Activated CD4-positive, alpha-beta T cell treated with anti-CD3 and anti-CD28 coated beads, Interleukin-2, amount 10 ng/mL, durations not matched to agents 7 days and 5 days (primary cell): ENCODE measurements at regions not wholly inside any gene's neighbourhood (a gene's known extent, or its start where the extent isn't known, plus 50 kb on each side); places are given as distances from the start of the nearest gene placed in this dataset.
A peak's percentile ranks its signal among the peaks of the same experiment; 100 is the strongest.
"Not testable (repeated sequence)": the region's sequence is repeated elsewhere in the genome, so short reads cannot be mapped to it uniquely, and the experiment has no call there.

Source experiments
- CTCF ChIA-PET: fragments of 350-600 bp; sonication (Branson Sonifier 250); formaldehyde crosslinking; loops from one replicate; lab custom pipeline; 2021; ENCODE audit warnings: antibody characterized with exemption; lab: Charles Lee
- POLR2A ChIA-PET: fragments of 350-600 bp; sonication (Branson Sonifier 250); formaldehyde crosslinking; loops from one replicate; lab custom pipeline; 2021; ENCODE audit warnings: antibody characterized with exemption; lab: Charles Lee
- DNase-seq: peaks from one replicate; pipeline ENCODE4 v3.0.0-alpha.2; 2020
- H3K27ac Mint-ChIP-seq: one replicate; pipeline ENCODE4 v1.8.0; 2021; ENCODE audit warnings: mild to moderate bottlenecking, moderate library complexity, mixed read lengths
- H3K27me3 Mint-ChIP-seq: one replicate; pipeline ENCODE4 v1.8.0; 2021; ENCODE audit warnings: mixed read lengths
- H3K36me3 Mint-ChIP-seq: one replicate; pipeline ENCODE4 v1.8.0; 2021; ENCODE audit warnings: low read depth, mixed read lengths
- H3K4me1 Mint-ChIP-seq: one replicate; pipeline ENCODE4 v1.8.0; 2021; ENCODE audit warnings: mixed read lengths
- H3K4me3 Mint-ChIP-seq: one replicate; pipeline ENCODE4 v1.8.0; 2021; ENCODE audit warnings: mild to moderate bottlenecking, moderate library complexity, mixed read lengths
- H3K9me3 Mint-ChIP-seq: one replicate; pipeline ENCODE4 v1.8.0; 2021; ENCODE audit warnings: mixed read lengths

DNA sequence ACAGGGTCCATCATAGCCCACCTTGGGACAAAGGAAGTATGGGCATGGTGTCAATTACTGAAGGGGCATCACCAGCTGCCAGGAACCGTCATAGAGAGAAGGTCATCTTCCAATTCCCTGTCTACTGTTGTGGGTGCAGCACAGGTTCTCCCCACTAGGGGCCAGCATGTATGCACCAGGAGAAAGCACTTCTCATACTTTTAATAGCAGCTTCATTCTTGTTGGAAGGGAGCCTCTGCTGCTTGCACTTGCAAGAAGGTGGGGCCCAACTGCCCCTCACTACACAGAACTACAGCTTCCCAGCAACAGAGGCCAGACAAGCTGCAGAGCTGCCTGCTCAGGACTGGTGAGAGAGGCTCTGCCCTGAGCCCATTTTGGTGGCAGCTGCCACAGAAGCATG, 182.2 kb downstream of the SPIN4 start:
- H3K4me3 Mint-ChIP-seq, H3K9me3 Mint-ChIP-seq, POLR2A ChIA-PET, H3K27me3 Mint-ChIP-seq, CTCF ChIA-PET, DNase-seq, H3K27ac Mint-ChIP-seq, H3K36me3 Mint-ChIP-seq, H3K4me1 Mint-ChIP-seq: not testable (repeated sequence)

DNA sequence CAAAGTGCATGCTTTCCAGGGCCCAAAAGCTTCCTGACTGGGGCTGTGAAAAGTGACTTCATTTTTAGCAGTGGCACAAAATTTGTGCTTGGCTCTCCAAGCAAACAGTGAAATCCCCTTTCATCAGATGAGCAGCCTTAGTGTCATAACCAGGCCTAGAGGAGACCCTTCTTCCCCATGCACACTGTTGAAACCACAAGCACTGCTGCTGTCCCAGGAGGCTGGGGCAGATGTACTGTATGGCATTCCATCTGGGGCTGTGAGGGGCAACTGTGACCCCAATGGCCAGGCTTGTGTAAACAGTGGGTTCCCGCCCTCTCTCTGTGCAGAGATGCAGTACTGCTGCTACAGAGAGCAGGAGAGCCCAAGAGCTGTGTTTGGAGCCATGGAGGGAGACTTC, 184.1 kb downstream of the SPIN4 start:
- POLR2A ChIA-PET, CTCF ChIA-PET, H3K4me1 Mint-ChIP-seq, H3K9me3 Mint-ChIP-seq, H3K27me3 Mint-ChIP-seq, DNase-seq, H3K4me3 Mint-ChIP-seq, H3K27ac Mint-ChIP-seq, H3K36me3 Mint-ChIP-seq: not testable (repeated sequence)

DNA sequence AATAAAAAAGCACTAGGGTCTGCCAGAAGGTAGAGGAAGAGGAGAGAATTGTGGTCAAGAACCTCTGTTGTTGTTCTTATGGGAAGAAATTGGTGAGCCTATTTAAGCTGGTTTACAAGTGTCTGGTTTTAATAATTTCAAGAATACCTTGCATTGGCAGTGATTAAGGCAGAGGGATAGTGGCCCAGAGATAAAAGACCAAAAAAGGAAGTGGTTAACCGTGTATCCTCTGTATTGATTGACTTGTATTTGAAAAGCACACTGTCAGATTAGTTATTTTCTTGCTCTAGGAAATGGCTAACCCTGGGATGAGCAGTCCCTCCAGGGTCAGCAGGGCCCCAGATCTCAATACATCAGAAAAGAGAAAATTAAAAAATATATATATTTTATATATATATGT, 190.1 kb downstream of the SPIN4 start:
- H3K9me3 Mint-ChIP-seq, CTCF ChIA-PET, POLR2A ChIA-PET, H3K4me3 Mint-ChIP-seq, H3K36me3 Mint-ChIP-seq, H3K27ac Mint-ChIP-seq, DNase-seq, H3K4me1 Mint-ChIP-seq, H3K27me3 Mint-ChIP-seq: not testable (repeated sequence)

DNA sequence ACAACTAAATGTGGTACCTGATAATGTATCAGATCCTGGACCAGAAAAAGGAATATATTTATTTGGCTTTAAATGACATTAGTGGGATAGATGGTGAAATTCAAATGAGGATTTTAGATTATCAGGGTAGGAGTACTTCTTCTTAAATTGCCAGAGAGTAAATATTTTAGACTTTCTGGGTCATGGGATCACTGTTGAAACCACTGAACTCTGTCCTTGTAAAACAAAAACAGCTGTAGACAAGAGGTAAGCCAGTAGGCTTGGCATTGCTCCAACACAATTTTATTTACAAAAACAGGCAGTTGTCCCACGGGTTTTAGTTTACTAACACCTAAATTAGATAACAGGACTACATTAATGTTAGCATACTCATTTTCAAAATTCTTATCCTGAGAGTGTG, 190.8 kb downstream of the SPIN4 start:
- H3K36me3 Mint-ChIP-seq, POLR2A ChIA-PET, DNase-seq, H3K9me3 Mint-ChIP-seq, CTCF ChIA-PET, H3K4me3 Mint-ChIP-seq, H3K4me1 Mint-ChIP-seq, H3K27ac Mint-ChIP-seq, H3K27me3 Mint-ChIP-seq: not testable (repeated sequence)

DNA sequence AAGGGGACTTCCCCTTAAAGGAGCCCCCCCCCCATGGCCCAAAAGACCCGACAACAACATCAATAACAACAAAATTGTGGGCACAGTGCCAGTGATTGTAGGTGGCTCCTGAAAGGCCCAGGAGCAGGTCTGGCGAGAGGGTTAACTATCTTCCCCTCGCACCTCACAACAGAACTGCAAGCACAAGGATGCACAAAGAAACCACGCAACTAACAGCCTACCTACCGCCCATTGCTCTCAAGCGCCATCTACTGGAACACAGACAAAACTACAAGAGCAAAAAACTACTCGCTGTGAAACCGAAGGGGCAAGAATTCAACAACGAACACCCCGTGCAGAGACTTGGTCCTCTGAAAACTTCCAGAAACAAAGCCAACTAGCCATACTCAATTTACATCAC, 205.6 kb downstream of the SPIN4 start:
- POLR2A ChIA-PET: not testable (repeated sequence)

DNA sequence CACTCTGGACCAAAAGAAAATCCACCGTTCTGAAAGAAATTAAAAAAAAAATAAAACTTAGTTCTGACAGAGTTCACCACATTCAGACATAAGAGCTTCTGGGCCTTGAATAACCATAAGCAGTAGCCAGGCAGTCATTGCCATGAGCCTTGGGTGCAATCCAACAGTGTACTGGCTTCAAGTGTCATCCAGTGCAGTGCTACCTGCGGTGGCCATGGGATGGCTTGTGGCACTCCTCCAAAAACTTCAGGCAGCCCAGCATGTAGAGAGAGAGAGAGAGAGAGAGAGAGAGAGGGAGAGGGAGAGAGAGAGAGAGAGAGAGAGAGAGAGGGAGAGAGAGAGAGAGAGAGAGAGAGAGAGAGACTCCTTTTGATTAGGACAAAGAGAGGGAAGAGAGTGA, 208.5 kb downstream of the SPIN4 start:
- CTCF ChIA-PET, H3K9me3 Mint-ChIP-seq, H3K4me3 Mint-ChIP-seq, DNase-seq, H3K36me3 Mint-ChIP-seq, H3K4me1 Mint-ChIP-seq, H3K27ac Mint-ChIP-seq, H3K27me3 Mint-ChIP-seq, POLR2A ChIA-PET: not testable (repeated sequence)

More for the DNA sequence above, 205.6 kb downstream of the SPIN4 start:
- H3K4me1 Mint-ChIP-seq, H3K36me3 Mint-ChIP-seq, H3K9me3 Mint-ChIP-seq, H3K27ac Mint-ChIP-seq, H3K27me3 Mint-ChIP-seq, H3K4me3 Mint-ChIP-seq, DNase-seq, CTCF ChIA-PET: not testable (repeated sequence)

DNA sequence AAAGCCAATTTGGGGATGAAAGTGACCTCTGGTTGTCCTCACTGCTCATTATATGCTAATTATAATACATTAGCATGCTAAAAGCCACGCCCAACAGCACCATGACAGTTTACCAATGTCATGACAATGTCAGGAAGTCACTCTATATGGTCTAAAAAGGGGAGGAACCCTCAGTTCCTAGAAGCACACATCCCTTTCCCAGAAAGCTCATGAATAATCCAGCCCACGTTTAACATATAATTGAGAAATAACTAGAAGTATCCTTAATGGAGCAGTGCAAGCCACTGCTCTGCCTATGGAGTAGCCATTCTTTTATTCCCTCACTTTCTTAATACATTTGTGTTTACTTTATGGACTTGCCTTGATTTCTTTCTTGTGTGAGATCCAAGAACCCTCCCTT, 215.3 kb downstream of the SPIN4 start:
- DNase-seq, H3K36me3 Mint-ChIP-seq, H3K4me1 Mint-ChIP-seq, H3K27me3 Mint-ChIP-seq, POLR2A ChIA-PET, H3K9me3 Mint-ChIP-seq, H3K4me3 Mint-ChIP-seq, CTCF ChIA-PET, H3K27ac Mint-ChIP-seq: not testable (repeated sequence)

DNA sequence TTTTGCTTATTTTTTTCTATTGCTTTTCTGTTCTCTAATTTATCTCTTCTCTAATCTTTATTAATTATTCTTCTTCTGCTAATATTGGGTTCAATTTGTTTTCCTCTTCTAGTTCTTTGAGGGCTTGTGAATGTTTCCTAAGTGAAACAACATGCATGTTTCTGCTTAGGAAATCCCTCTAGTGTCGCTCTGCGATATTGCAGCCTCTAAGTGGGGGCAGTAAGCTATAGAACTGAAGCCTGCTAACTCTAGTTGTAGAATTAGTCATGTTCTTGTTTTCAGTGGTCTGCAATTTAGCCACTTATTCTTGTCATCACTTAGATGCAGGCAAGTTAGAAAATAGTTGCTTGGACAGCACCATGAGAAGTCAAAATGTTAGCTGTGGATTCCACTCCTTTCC, 222.6 kb downstream of the SPIN4 start:
- ChIA-PET CTCF (interaction anchor here (0.7 kb wide), 1 partner anchor 1025 kb away, joined by 3 read pairs; no protein-coding TSS in a partner anchor), POLR2A (no interaction called here)
- H3K4me1 Mint-ChIP-seq: no peaks in the 10 kb centered on the region
- peak; percentile 5 for DNase-seq
- H3K27ac Mint-ChIP-seq: no peak overlapping the region
- no peaks in the 10 kb centered on the region for H3K27me3 Mint-ChIP-seq
- no peaks in the 10 kb centered on the region for H3K9me3 Mint-ChIP-seq
- H3K4me3 Mint-ChIP-seq: no peak overlapping the region
- H3K36me3 Mint-ChIP-seq: no peaks in the 10 kb centered on the region

DNA sequence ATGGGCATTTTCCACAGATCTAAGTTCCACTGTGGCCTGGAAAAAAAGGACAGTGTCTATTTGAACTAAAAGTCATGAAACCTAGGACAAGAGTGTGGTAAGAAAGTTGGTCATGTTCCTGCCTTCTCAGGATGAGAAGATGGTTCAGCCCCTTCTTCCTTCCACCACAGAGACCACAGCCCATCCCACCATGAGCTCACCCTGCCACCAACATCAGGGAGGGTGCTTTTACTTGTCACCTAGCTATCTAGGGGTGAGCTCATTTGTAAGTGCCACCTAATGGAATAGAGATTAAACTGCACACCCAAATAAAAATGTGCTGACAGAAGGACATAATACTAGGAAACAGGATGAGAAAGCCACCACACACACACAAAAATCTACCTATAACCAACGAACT, 235.9 kb downstream of the SPIN4 start:
- no peaks in the 10 kb centered on the region for H3K27me3 Mint-ChIP-seq
- no peak overlapping the region for H3K4me3 Mint-ChIP-seq
- CTCF ChIA-PET: no interaction called here
- no peak for DNase-seq
- no peak overlapping the region for H3K27ac Mint-ChIP-seq
- POLR2A ChIA-PET: no interaction called here
- no peaks in the 10 kb centered on the region for H3K9me3 Mint-ChIP-seq
- H3K36me3 Mint-ChIP-seq: no peaks in the 10 kb centered on the region
- no peaks in the 10 kb centered on the region for H3K4me1 Mint-ChIP-seq

DNA sequence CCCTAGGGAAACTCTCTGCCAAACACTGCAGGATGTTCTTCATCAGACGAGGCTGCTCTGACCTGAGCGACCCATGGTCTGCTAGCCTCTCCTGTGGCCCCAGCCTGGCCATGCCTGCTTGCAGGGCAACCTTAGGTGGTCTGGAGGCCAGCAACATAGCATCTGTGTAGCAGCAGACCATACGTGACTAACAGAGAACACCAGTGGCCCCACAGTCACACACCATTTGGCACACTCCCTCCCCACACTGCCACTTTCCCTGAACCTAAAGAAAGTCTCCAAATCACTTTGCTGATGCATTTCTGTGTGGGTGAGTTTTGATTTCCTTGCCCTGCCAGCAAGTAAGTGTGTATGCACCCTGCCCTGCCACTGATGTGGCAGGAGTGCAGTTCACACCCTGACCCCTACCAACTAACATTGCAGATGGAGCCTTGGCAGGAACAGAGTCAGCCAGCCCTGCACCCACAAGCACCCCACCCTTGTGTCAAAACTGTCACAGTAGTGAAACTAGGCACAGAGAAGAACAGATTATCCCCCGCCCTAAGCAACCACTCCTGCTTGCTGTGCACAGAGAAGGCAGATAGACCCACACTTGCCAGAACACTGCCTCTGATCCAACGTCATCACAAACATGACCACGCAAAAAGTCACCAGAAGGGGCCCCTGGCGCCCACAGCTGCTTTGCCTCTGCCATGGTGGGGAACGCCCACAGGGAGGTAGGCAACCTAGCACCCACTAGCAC, 249.1 kb downstream of the SPIN4 start:
- Mint-ChIP-seq H3K36me3 (no peaks in the 10 kb centered on the region), H3K4me1 (no peaks in the 10 kb centered on the region), H3K9me3 (peaks cover 3% of the 10 kb centered on the region), H3K27me3 (no peaks in the 10 kb centered on the region), H3K27ac (no peak overlapping the region), H3K4me3 (no peak overlapping the region)
- ChIA-PET POLR2A (no interaction called here), CTCF (no interaction called here)
- DNase-seq: no peak

DNA sequence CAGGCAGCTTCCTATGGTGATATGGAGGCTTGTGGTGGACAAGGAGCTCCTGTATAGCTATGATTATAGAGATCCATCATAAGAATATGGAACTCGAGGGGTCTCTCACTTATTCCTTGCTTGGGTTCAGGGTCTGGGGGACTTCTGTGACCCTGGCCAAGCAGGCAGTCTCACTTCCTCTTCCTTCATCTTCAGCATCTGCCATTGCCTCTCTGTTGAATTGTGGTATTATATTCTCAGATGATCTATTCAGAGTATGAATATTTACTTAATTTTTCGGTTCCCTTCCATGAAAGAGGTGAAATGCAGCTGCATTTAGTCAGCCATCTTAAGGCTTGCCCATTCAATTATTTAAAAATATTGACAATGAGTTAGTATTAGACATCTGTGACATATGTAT, 292.9 kb downstream of the SPIN4 start:
- H3K4me1 Mint-ChIP-seq: no peaks in the 10 kb centered on the region
- H3K36me3 Mint-ChIP-seq: no peaks in the 10 kb centered on the region
- no peaks in the 10 kb centered on the region for H3K27me3 Mint-ChIP-seq
- no peak overlapping the region for H3K4me3 Mint-ChIP-seq
- POLR2A ChIA-PET: no interaction called here
- no peak for DNase-seq
- CTCF ChIA-PET: no interaction called here
- no peak overlapping the region for H3K27ac Mint-ChIP-seq
- no peaks in the 10 kb centered on the region for H3K9me3 Mint-ChIP-seq

DNA sequence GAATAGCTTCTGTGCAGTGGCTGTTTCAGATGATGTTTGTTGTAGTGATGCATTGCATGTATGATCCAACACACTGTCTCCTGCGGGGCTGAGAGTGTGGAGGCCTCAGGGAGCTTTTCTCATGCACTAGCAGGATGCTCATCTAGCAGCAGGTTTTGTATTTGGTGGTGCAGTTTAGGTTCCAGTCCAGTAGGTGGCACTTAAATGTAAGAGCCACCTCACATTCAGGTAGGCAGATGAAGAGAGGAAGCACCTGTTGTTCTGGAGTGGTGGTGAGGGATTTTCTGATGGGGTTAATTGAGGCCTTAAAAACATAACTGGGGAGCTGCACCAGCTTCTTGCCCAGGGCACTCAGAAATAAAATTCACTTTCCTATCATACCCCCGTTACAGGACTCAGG, 300.9 kb downstream of the SPIN4 start:
- H3K4me3 Mint-ChIP-seq: no peak overlapping the region
- no peaks in the 10 kb centered on the region for H3K27me3 Mint-ChIP-seq
- POLR2A ChIA-PET: no interaction called here
- no peaks in the 10 kb centered on the region for H3K36me3 Mint-ChIP-seq
- no peak overlapping the region for H3K27ac Mint-ChIP-seq
- CTCF ChIA-PET: no interaction called here
- no peak for DNase-seq
- no peaks in the 10 kb centered on the region for H3K9me3 Mint-ChIP-seq
- no peaks in the 10 kb centered on the region for H3K4me1 Mint-ChIP-seq

DNA sequence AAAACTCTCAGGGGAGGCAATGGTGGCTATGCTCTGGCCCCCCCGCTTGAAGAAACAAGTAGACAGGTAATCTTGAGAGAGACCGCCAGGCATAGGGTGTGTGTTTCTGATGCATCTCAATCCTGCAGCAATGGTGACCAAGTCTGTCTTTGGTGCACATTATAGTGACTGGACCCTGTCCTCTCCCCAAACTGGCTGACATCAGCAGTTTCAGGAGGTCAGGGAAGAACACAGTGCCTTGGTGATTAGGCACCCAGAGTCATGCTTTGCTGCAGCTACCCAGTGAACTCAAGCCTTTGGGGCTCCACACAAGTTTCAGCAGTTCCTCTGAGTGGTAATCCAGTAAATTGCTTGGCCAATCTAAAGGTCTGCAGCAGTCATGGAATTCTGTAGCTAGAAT, 318.3 kb downstream of the SPIN4 start:
- H3K4me1 Mint-ChIP-seq: no peaks in the 10 kb centered on the region
- H3K27me3 Mint-ChIP-seq: no peaks in the 10 kb centered on the region
- no peak overlapping the region for H3K4me3 Mint-ChIP-seq
- no peak overlapping the region for H3K27ac Mint-ChIP-seq
- no peaks in the 10 kb centered on the region for H3K9me3 Mint-ChIP-seq
- DNase-seq: no peak
- ChIA-PET CTCF (no interaction called here), POLR2A (no interaction called here)
- no peaks in the 10 kb centered on the region for H3K36me3 Mint-ChIP-seq

DNA sequence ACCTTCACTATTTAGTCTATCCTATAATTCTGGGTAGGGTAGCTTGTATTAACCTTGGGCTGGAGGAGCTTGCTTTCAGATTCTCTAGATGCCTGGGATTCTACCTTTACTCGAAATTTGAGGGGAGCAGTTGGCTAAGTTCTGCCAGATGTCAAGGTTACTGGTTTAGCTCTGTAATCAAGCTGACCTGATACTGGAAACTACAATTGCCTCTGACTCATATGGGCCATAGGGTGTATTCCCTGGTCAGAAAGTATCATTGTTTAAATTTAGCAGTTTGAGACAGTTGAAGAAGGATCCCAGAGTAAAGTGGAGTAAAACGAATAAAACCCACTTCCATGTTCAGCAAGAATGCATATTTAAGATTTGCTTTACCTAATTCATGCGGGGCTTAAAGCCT, 337.6 kb downstream of the SPIN4 start:
- ChIA-PET CTCF (interaction anchor here (1.0 kb wide), 1 partner anchor 12 kb away, joined by 3 read pairs; no protein-coding TSS in a partner anchor), POLR2A (no interaction called here)
- H3K9me3 Mint-ChIP-seq: no peaks in the 10 kb centered on the region
- DNase-seq: no peak
- no peak overlapping the region for H3K27ac Mint-ChIP-seq
- no peaks in the 10 kb centered on the region for H3K27me3 Mint-ChIP-seq
- H3K36me3 Mint-ChIP-seq: no peaks in the 10 kb centered on the region
- no peak overlapping the region for H3K4me3 Mint-ChIP-seq
- H3K4me1 Mint-ChIP-seq: no peaks in the 10 kb centered on the region
